GM20000 (cell line): ENCODE measurements at regions not wholly inside any gene's neighbourhood (a gene's known extent, or its start where the extent isn't known, plus 50 kb on each side); places are given as distances from the start of the nearest gene placed in this dataset.

ENCODE experiments used
- DNase-seq: peaks from one replicate; pipeline ENCODE4 v3.0.0; 2012; ENCODE audit warnings: low spot score
- CTCF ChIP-seq: IDR thresholded peaks from 2 replicates; pipeline ENCODE4 v1.5.1; 2012; ENCODE audit warnings: mild to moderate bottlenecking, control low read depth; ENCODE audit errors: extremely low read depth, missing control alignments

GRCh38 chr14:98726585-98727405, 545.2 kb downstream of the BCL11B start:
- no peak for TF ChIP-seq CTCF
- no peak for DNase-seq

- DNase-seq: no peak
- TF ChIP-seq CTCF: no peak
Observed at GRCh38 chr14:98728024-98728423, 544.0 kb downstream of the BCL11B start.

GRCh38 chr14:98728836-98729235, 543.2 kb downstream of the BCL11B start:
- TF ChIP-seq CTCF: no peak
- DNase-seq: no peak

GRCh38 chr14:98731286-98731685, 540.7 kb downstream of the BCL11B start:
- DNase-seq: no peak
- no peak for TF ChIP-seq CTCF

GRCh38 chr14:98731701-98732100, 540.3 kb downstream of the BCL11B start:
- no peak for TF ChIP-seq CTCF
- DNase-seq: no peak

- DNase-seq: no peak
- no peak for TF ChIP-seq CTCF
Observed at GRCh38 chr14:98733536-98733935, 538.5 kb downstream of the BCL11B start.

- no peak for TF ChIP-seq CTCF
- no peak for DNase-seq
Observed at GRCh38 chr14:98736701-98737338, 535.2 kb downstream of the BCL11B start.
